Neutrophil (primary cell): ENCODE measurements at regions not wholly inside any gene's neighbourhood (a gene's known extent, or its start where the extent isn't known, plus 50 kb on each side); places are given as distances from the start of the nearest gene placed in this dataset.

Source experiments
- H3K27ac ChIP-seq: fragments of 200-600 bp; sonication (generic); 2 replicates; pipeline ENCODE4 v1.5.1; 2016; ENCODE audit warnings: mild to moderate bottlenecking, moderate library complexity
- H3K27me3 ChIP-seq: fragments of 200-600 bp; sonication (generic); 2 replicates; pipeline ENCODE4 v1.6.0; 2016; ENCODE audit warnings: mild to moderate bottlenecking
- H3K36me3 ChIP-seq: fragments of 200-600 bp; sonication (generic); 2 replicates; pipeline ENCODE4 v1.5.1; 2017
- H3K4me1 ChIP-seq, 2 experiments: fragments of 200-600 bp in 1 of 2; sonication (generic) in 1 of 2; 1 replicate in 1 of 2; 2 replicates in 1 of 2; pipeline versions ENCODE4 v1.5.1 to v1.6.1; 2013 to 2016; ENCODE audit warnings: low read depth in 1 of 2, low read length in 1 of 2, mild to moderate bottlenecking in 1 of 2, moderate library complexity in 1 of 2; ENCODE audit not compliant: control insufficient read depth in 1 of 2, insufficient read depth in 1 of 2
- H3K4me3 ChIP-seq, 2 experiments: fragments of 200-600 bp in 1 of 2; sonication (generic) in 1 of 2; 1 replicate in 1 of 2; 2 replicates in 1 of 2; pipeline ENCODE4 v1.5.1; 2013 to 2016; ENCODE audit warnings: low read depth in 1 of 2, low read length in 1 of 2, mild to moderate bottlenecking in 1 of 2, moderate library complexity in 1 of 2
- H3K9me3 ChIP-seq: fragments of 200-600 bp; sonication (generic); 2 replicates; pipeline ENCODE4 v1.5.1; 2016
- CTCF ChIP-seq: fragments of 200-600 bp; sonication (generic); IDR thresholded peaks from 2 replicates; pipeline ENCODE4 v1.5.1; 2016; ENCODE audit warnings: antibody characterized with exemption

- no peaks in the 10 kb centered on the region for H3K36me3 ChIP-seq
- no peak for TF ChIP-seq CTCF
Measured at GRCh38 chr2:3098231-3098630, 279.4 kb downstream of the EIPR1 start.

GRCh38 chr2:3097804-3098203 is 279.8 kb downstream of the EIPR1 start:
- peaks cover 10 to 18% of the 10 kb centered on the region in 2 experiments for H3K4me1 ChIP-seq
- no peak for TF ChIP-seq CTCF
- H3K36me3 ChIP-seq: no peaks in the 10 kb centered on the region

More at GRCh38 chr2:3098231-3098630, 279.4 kb downstream of the EIPR1 start:
- Histone ChIP-seq H3K27ac (no peak overlapping the region), H3K4me1 (peaks cover 9 to 18% of the 10 kb centered on the region in 2 experiments), H3K4me3 (no peak overlapping the region), H3K9me3 (no peaks in the 10 kb centered on the region), H3K27me3 (peaks cover 39% of the 10 kb centered on the region)

GRCh38 chr2:3094999-3095958 is 282.3 kb downstream of the EIPR1 start:
- no peak for TF ChIP-seq CTCF
- H3K9me3 ChIP-seq: no peaks in the 10 kb centered on the region
- no peaks in the 10 kb centered on the region for H3K36me3 ChIP-seq
- H3K27ac ChIP-seq: no peak overlapping the region
- peaks cover 23% of the 10 kb centered on the region for H3K27me3 ChIP-seq
- no peak overlapping the region for H3K4me3 ChIP-seq
- peaks cover 30 to 35% of the 10 kb centered on the region in 2 experiments for H3K4me1 ChIP-seq

More at GRCh38 chr2:3097804-3098203, 279.8 kb downstream of the EIPR1 start:
- Histone ChIP-seq H3K27ac (no peak overlapping the region), H3K4me3 (no peak overlapping the region), H3K9me3 (no peaks in the 10 kb centered on the region), H3K27me3 (peaks cover 34% of the 10 kb centered on the region)

DNA sequence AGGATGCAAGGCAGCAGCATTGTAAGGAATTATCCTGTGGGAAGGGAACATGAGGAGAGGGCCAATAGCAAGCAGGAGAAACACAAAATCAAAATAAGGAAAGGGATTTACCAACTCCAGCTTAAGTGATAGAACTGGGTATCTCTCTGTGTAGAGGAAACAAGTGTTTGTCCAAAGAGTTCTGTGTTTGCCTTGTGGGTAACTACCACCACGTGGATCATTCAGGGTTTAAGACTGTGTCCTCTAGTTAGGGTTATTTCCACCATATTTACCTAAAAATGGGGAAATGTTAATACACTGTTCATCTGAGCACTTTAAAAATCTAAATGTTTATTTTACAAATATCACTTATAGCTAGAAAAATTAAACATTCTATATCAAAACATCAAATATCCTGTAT is 283.3 kb downstream of the EIPR1 start:
- peaks cover 25% of the 10 kb centered on the region in 2 experiments for H3K4me1 ChIP-seq
- H3K36me3 ChIP-seq: no peaks in the 10 kb centered on the region
- no peak for TF ChIP-seq CTCF
- H3K27me3 ChIP-seq: peaks cover 13% of the 10 kb centered on the region
- H3K27ac ChIP-seq: no peak overlapping the region
- H3K4me3 ChIP-seq: no peak overlapping the region
- no peaks in the 10 kb centered on the region for H3K9me3 ChIP-seq

DNA sequence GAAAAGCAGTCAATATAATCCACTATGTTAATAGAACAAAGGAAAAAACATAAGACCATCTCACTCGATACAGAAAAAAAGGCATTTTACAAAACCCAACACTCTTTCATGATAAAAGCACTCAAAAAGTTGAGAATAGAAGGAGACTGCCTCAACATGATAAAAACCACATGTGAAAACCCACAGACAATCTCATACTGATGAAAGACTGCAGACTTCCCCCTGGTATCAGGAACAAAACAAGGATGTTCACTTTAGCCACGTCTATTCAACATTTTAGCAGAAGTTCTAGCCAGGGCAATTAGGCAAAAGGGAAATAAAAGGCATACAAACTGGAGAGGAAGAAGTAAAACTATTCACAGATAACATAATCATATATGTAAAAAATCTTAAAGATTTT is 285.9 kb downstream of the EIPR1 start:
- Histone ChIP-seq H3K9me3 (no peaks in the 10 kb centered on the region), H3K27ac (peak overlapping the region; percentile 72), H3K4me1 (peaks cover 20 to 25% of the 10 kb centered on the region in 2 experiments), H3K27me3 (no peaks in the 10 kb centered on the region), H3K4me3 (no peak overlapping the region), H3K36me3 (no peaks in the 10 kb centered on the region)
- no peak for TF ChIP-seq CTCF
